Liver (tissue), 3 donors: ENCODE measurements at regions not wholly inside any gene's neighbourhood (a gene's known extent, or its start where the extent isn't known, plus 50 kb on each side); places are given as distances from the start of the nearest gene placed in this dataset.

Experiments
- ATF3 ChIP-seq: IDR thresholded peaks from 2 replicates; pipeline ENCODE4 v1.6.1; 2016; ENCODE audit warnings: antibody characterized with exemption
- CTCF ChIP-seq: fragments of 150-350 bp; IDR thresholded peaks from 2 replicates; pipeline ENCODE4 v1.5.1; 2017; ENCODE audit warnings: improper control_type of control experiment, low read depth, low read length; ENCODE audit not compliant: missing input control
- EGR1 ChIP-seq, 2 donors: IDR thresholded peaks; 2 replicates each; pipeline ENCODE4 v1.6.1; 2016 to 2018; ENCODE audit warnings: antibody characterized with exemption in 2 of 2, low read depth in 2 of 2
- GABPA ChIP-seq, 2 donors: IDR thresholded peaks in 1 of 2; conservative IDR thresholded peaks in 1 of 2; 2 replicates each; pipeline ENCODE4 v1.6.1; 2016; ENCODE audit warnings: antibody characterized with exemption in 2 of 2, mild to moderate bottlenecking in 1 of 2, moderate library complexity in 1 of 2
- JUND ChIP-seq, 2 donors: IDR thresholded peaks; 2 replicates each; pipeline ENCODE4 v1.6.1; 2016; ENCODE audit warnings: antibody characterized with exemption in 2 of 2
- MAX ChIP-seq: IDR thresholded peaks from 2 replicates; pipeline ENCODE4 v1.6.1; 2016; ENCODE audit warnings: antibody characterized with exemption
- SP1 ChIP-seq: IDR thresholded peaks from 2 replicates; pipeline ENCODE4 v1.6.1; 2018; ENCODE audit warnings: antibody characterized with exemption, mild to moderate bottlenecking
- ZBTB33 ChIP-seq: IDR thresholded peaks from 2 replicates; pipeline ENCODE4 v1.6.1; 2016; ENCODE audit warnings: antibody characterized with exemption
- TF ChIP-seq, protein P1 (sequence below): IDR thresholded peaks from 2 replicates; pipeline ENCODE4 v1.6.1; 2016; ENCODE audit warnings: antibody characterized with exemption, mild to moderate bottlenecking
- donor health status: healthy.
- donor health status: healthy.

GRCh38 chr2:185255566-185255965 is 483.0 kb upstream of the FSIP2 start:
- no peak for TF ChIP-seq CTCF
- no peak for TF ChIP-seq ZBTB33
- TF ChIP-seq MAX, result no peak
- TF ChIP-seq, protein P1, sequence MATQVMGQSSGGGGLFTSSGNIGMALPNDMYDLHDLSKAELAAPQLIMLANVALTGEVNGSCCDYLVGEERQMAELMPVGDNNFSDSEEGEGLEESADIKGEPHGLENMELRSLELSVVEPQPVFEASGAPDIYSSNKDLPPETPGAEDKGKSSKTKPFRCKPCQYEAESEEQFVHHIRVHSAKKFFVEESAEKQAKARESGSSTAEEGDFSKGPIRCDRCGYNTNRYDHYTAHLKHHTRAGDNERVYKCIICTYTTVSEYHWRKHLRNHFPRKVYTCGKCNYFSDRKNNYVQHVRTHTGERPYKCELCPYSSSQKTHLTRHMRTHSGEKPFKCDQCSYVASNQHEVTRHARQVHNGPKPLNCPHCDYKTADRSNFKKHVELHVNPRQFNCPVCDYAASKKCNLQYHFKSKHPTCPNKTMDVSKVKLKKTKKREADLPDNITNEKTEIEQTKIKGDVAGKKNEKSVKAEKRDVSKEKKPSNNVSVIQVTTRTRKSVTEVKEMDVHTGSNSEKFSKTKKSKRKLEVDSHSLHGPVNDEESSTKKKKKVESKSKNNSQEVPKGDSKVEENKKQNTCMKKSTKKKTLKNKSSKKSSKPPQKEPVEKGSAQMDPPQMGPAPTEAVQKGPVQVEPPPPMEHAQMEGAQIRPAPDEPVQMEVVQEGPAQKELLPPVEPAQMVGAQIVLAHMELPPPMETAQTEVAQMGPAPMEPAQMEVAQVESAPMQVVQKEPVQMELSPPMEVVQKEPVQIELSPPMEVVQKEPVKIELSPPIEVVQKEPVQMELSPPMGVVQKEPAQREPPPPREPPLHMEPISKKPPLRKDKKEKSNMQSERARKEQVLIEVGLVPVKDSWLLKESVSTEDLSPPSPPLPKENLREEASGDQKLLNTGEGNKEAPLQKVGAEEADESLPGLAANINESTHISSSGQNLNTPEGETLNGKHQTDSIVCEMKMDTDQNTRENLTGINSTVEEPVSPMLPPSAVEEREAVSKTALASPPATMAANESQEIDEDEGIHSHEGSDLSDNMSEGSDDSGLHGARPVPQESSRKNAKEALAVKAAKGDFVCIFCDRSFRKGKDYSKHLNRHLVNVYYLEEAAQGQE, result no peak
- TF ChIP-seq EGR1 (IDR thresholded peaks at IDR 0.05; ENCODE audit: low read depth in 2 of 2), result no peak
- no peak for TF ChIP-seq JUND (IDR thresholded peaks at IDR 0.05)
- no peak for TF ChIP-seq ATF3
- no peak for TF ChIP-seq SP1
- TF ChIP-seq GABPA (IDR thresholded peaks at IDR 0.05 in 1 of 2, conservative IDR thresholded peaks at IDR 0.05 in 1 of 2), result no peak
